NOMO-1 treated with DMSO at 0.1 percent for 48 hours (cell line): ENCODE measurements at regions not wholly inside any gene's neighbourhood (a gene's known extent, or its start where the extent isn't known, plus 50 kb on each side); places are given as distances from the start of the nearest gene placed in this dataset.
A peak's percentile ranks its signal among the peaks of the same experiment; 100 is the strongest.

Experiments
- DNase-seq: peaks from one replicate; lab custom pipeline; 2025; ENCODE audit not compliant: unreplicated experiment; lab: John Stamatoyannopoulos, UW

- peak; percentile 53 for DNase-seq
Measured at GRCh38 chr6:44630125-44631028, 242.9 kb downstream of the CDC5L start.

DNA sequence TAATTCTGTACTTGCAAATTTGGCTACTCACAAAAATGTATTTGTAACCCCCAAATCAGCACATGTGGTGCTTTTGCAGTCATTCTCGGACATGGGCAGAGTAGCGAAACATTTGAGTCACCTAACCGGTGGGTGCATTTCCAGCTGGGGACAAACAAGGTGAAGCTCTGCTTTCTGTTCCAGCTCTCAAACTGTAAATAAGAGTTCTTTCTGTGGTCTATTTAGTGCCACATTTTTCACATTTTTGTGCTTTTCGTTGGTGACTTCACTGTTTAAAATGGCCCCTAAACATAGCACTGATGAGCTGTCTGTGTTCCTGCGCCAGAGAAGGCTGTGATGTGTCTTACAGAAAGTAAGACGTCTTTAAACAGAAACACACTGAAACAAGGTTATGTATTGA, 244.5 kb downstream of the CDC5L start:
- DNase-seq: no peak

- DNase-seq: no peak
Measured at GRCh38 chr6:44634321-44634720, 246.8 kb downstream of the CDC5L start.

- peak; percentile 45 for DNase-seq
Measured at GRCh38 chr6:44635486-44635885, 248.0 kb downstream of the CDC5L start.

- no peak for DNase-seq
Measured at GRCh38 chr6:44636561-44637248, 249.2 kb downstream of the CDC5L start.

GRCh38 chr6:44641344-44642031, 254.0 kb downstream of the CDC5L start:
- DNase-seq: no peak

- peak; percentile 92 for DNase-seq
Measured at GRCh38 chr6:44642349-44642748, 254.8 kb downstream of the CDC5L start.

- peak; percentile 17 for DNase-seq
Measured at GRCh38 chr6:44642870-44643522, 255.5 kb downstream of the CDC5L start.

GRCh38 chr6:44645276-44645675, 257.8 kb downstream of the CDC5L start:
- no peak for DNase-seq

DNA sequence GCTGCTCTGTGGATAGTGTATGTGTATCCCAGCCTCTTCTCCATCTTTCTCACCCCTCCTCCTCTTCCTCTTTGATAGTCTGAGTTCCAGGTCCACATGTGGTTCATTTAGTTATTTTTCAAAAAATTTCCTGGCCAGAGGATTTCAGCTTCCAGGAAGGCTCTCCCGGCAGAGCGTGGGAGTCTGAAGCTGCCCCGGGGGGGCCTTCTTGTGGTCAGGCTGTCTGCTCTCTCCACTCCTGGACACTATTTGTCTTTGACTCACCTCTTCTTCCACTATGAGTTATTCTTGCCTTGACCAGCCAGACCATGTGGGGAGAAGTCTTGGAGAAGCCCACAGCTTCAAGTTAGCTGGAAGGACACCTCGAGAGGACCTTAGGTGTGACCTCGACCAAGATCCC, 258.8 kb downstream of the CDC5L start:
- no peak for DNase-seq

DNA sequence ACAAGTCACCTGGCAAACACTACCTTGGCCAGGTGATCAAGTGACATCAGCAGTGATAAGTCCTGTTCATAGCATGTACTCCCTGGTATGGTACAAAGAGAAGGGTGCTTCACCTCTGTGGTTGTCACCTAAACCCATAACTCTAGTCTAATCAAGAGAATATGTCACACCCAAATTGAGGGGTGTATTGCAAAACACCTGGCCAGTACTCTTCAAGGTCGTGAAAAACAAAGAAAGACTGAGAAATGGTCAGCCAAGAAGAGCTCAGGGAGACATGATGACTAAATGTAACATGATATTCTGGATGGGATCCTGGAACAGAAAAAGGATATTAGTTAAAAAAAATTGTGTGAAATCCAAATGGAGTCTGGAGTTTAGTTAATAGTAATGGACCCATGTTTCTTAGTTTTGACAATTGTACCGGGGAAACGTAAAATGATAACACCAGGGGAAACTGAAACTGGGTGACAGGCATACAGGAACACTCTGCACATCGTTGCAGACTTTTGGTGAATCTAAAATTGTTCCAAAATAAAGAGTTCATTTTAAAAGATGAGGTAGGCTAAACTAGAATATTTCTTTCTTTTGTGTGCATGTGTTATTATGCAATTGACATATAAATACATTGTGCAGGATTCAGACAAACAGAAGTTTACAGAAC, 262.0 kb downstream of the CDC5L start:
- DNase-seq: no peak

- peak; percentile 78 for DNase-seq
Measured at GRCh38 chr6:44650495-44650894, 263.0 kb downstream of the CDC5L start.

- no peak for DNase-seq
Measured at GRCh38 chr6:44650947-44651346, 263.4 kb downstream of the CDC5L start.

GRCh38 chr6:44651604-44652003, 264.1 kb downstream of the CDC5L start:
- no peak for DNase-seq

DNA sequence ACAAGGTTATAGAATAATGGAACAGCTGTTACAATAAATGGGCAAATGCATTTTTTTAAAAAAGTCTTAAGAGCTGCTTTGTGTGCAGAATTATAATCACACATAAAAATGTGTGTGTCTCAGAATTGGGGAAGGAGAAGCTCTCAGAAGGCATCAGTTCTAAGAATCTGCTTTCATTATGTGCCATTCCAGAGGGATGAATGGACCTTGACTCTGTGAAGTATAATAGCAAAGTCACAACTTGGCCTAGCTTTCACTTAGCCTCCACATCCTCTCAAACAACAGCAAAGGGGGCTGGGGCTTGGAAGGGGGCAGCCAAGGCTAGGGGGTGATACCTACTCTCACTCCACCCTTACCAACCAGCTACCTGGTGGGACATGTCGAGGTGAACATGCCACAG, 265.0 kb downstream of the CDC5L start:
- no peak for DNase-seq

GRCh38 chr6:44653091-44653490, 265.6 kb downstream of the CDC5L start:
- DNase-seq: no peak

GRCh38 chr6:44653761-44654218, 266.3 kb downstream of the CDC5L start:
- no peak for DNase-seq

DNA sequence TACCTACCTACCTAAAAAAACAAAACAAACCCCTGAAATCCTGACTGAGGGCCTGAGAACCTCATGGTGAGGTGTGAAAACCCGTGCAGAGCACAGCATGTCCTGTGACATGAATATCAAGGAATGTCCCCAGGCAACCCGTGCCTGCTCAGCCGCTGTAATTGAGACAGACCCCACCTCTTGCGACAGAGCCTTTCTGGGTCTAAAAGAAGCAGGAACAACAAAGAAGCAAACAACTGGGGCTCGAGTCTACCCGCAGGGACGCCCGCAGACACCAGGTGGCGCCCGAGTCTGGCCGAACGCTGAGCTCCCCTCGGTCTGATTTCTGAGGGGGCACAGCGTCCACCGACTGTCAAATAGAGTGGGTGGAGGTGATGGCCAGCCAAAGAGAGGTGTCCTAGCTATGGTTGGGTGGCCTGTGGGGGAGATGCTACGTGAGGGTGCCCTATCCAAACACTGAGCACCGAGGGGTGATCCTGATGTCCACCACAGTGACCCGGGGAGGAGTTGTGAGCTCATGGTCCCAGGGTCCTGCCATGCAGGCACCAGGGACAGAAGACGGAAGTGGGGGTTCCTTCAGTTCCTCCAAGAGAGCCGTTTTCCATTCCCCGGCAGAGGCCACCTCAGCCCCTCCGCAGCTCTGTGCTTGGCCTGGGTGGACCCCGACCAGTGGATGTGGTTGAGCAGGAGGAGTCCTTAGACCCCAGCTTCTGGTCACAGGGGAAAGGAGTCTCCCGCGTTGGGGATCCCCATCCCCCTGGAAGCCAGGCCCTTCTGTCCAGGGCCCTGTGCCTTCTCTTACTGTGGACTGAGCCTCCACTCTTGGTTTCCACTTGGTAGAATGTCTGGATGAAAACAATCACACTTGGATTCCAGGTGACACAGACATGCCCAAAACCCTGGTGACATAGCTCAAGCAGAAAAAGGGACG, 268.2 kb downstream of the CDC5L start:
- DNase-seq: peak; percentile 88

DNA sequence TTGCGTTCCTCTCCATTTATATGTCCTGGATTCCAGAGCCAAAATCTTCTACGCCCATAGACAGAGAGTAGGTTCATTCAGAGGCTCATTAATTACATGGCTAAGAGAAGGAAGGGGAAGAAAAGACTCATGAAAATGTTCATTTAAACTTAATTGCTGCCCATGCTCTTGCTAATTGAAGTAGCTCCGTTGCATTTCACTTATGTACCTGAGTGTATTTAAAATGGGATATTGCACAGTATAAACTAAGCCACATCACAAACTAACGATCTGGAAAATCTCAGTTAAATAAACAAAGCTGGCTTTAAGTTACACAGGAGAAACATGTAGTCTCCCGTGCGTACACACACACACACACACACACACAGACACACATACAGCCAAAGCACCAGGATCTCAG, 269.2 kb downstream of the CDC5L start:
- no peak for DNase-seq
